IMR-90 (cell line): ENCODE measurements at regions not wholly inside any gene's neighbourhood (a gene's known extent, or its start where the extent isn't known, plus 50 kb on each side); places are given as distances from the start of the nearest gene placed in this dataset.

Experiments used
- ATAC-seq: fragments of 200-7000 bp; cut with Tn5 transposase; 2 replicates; pipeline ENCODE4 v1.9.1; 2020; ENCODE audit warnings: low read depth, mild to moderate bottlenecking, moderate library complexity
- BruUV-seq: library from RNA; stranded (reverse); fragments of 400-500 nt; replicated peaks from 2 replicates; lab custom pipeline; 2021; lab: Mats Ljungman, UMichigan
- CTCF ChIA-PET: fragments of 300-600 bp; formaldehyde crosslinking; extraction: SDS; loops from one replicate; lab custom pipeline; 2021; ENCODE audit warnings: antibody characterized with exemption; lab: Yijun Ruan, JAX
- POLR2A ChIA-PET: fragments of 300-600 bp; sonication (Branson Sonifier 250); formaldehyde crosslinking; loops from one replicate; lab custom pipeline; 2022; ENCODE audit warnings: antibody characterized with exemption; ENCODE audit not compliant: unreplicated experiment; lab: Charles Lee
- DNase-seq: peaks from one replicate; pipeline ENCODE4 v3.0.0; 2013
- H2AFZ ChIP-seq: replicated peaks from 2 replicates; pipeline ENCODE3; 2013; ENCODE audit warnings: low read length, mild to moderate bottlenecking; ENCODE audit not compliant: poor library complexity
- H2AK5ac ChIP-seq: 2 replicates; pipeline ENCODE4 v1.6.1; 2013; ENCODE audit warnings: low read depth, low read length, inconsistent platforms
- H2AK9ac ChIP-seq: replicated peaks from 2 replicates; pipeline ENCODE3; 2013; ENCODE audit warnings: mild to moderate bottlenecking, low read depth, low read length, moderate library complexity; ENCODE audit not compliant: poor library complexity
- H2BK120ac ChIP-seq: 2 replicates; pipeline ENCODE4 v1.6.1; 2013; ENCODE audit warnings: low read depth, low read length, inconsistent platforms
- H2BK15ac ChIP-seq: 3 replicates; pipeline ENCODE4 v1.6.1; 2013; ENCODE audit warnings: low read depth, low read length, inconsistent platforms
- H2BK20ac ChIP-seq: 2 replicates; pipeline ENCODE4 v1.6.1; 2013; ENCODE audit warnings: low read depth, mild to moderate bottlenecking, inconsistent platforms, low read length, moderate library complexity
- H2BK5ac ChIP-seq: 2 replicates; pipeline ENCODE4 v1.6.1; 2013; ENCODE audit warnings: mild to moderate bottlenecking, low read depth, low read length, inconsistent platforms; ENCODE audit not compliant: poor library complexity, severe bottlenecking
- H3K14ac ChIP-seq: replicated peaks from 2 replicates; pipeline ENCODE4 v1.6.1; 2013; ENCODE audit warnings: low read depth, low read length, inconsistent platforms
- H3K18ac ChIP-seq: 2 replicates; pipeline ENCODE4 v1.6.1; 2013; ENCODE audit warnings: low read depth, low read length, control low read depth
- H3K23ac ChIP-seq: 2 replicates; pipeline ENCODE4 v1.6.1; 2013; ENCODE audit warnings: low read depth, low read length, inconsistent platforms
- H3K27ac ChIP-seq: 2 replicates; pipeline ENCODE4 v1.5.1; 2013; ENCODE audit warnings: mild to moderate bottlenecking, control low read depth, low read length; ENCODE audit not compliant: insufficient read depth
- H3K27me3 ChIP-seq: 2 replicates; pipeline ENCODE4 v1.6.1; 2013; ENCODE audit warnings: low read length; ENCODE audit not compliant: control insufficient read depth, insufficient read depth
- H3K36me3 ChIP-seq: 2 replicates; pipeline ENCODE4 v1.6.1; 2013; ENCODE audit warnings: low read length, mixed read lengths; ENCODE audit not compliant: control insufficient read depth, insufficient read depth
- H3K4ac ChIP-seq: 2 replicates; pipeline ENCODE4 v1.6.1; 2013; ENCODE audit warnings: low read depth, low read length, inconsistent platforms
- H3K4me1 ChIP-seq: 2 replicates; pipeline ENCODE4 v1.6.1; 2013; ENCODE audit warnings: low read length, mixed read lengths; ENCODE audit not compliant: control insufficient read depth, insufficient read depth
- H3K4me2 ChIP-seq: 2 replicates; pipeline ENCODE4 v1.6.1; 2013; ENCODE audit warnings: low read depth, mild to moderate bottlenecking, control low read depth, low read length, moderate library complexity
- H3K4me3 ChIP-seq: 2 replicates; pipeline ENCODE4 v1.5.1; 2013; ENCODE audit warnings: low read depth, mild to moderate bottlenecking, control low read depth, low read length, moderate library complexity; ENCODE audit not compliant: insufficient read depth
- H3K56ac ChIP-seq: 2 replicates; pipeline ENCODE4 v1.6.1; 2013; ENCODE audit warnings: low read length, inconsistent platforms; ENCODE audit not compliant: insufficient read depth; ENCODE audit errors: extremely low read depth
- H3K79me1 ChIP-seq, 2 experiments: 2 replicates each; pipeline ENCODE4 v1.6.1; 2013; ENCODE audit warnings: low read length in 2 of 2, inconsistent platforms in 1 of 2, low read depth in 1 of 2
- H3K9ac ChIP-seq: 2 replicates; pipeline ENCODE4 v1.6.1; 2013; ENCODE audit warnings: low read depth, low read length, control low read depth
- H3K9me1 ChIP-seq: 2 replicates; pipeline ENCODE4 v1.6.1; 2013; ENCODE audit warnings: low read length, inconsistent platforms; ENCODE audit not compliant: insufficient read depth
- H3K9me3 ChIP-seq: 2 replicates; pipeline ENCODE4 v1.6.1; 2013; ENCODE audit warnings: low read length; ENCODE audit not compliant: control insufficient read depth, insufficient read depth
- H4K20me1 ChIP-seq: 2 replicates; pipeline ENCODE4 v1.6.1; 2013; ENCODE audit warnings: low read length, inconsistent platforms; ENCODE audit not compliant: insufficient read depth
- H4K5ac ChIP-seq: 2 replicates; pipeline ENCODE4 v1.6.1; 2013; ENCODE audit warnings: mild to moderate bottlenecking, low read depth, low read length, control low read depth
- H4K8ac ChIP-seq, 2 experiments: 2 replicates each; pipeline ENCODE4 v1.6.1; 2013; ENCODE audit warnings: low read depth in 2 of 2, low read length in 2 of 2, control low read depth in 1 of 2, inconsistent platforms in 1 of 2
- H4K91ac ChIP-seq: 2 replicates; pipeline ENCODE4 v1.6.1; 2013; ENCODE audit warnings: low read depth, low read length, inconsistent platforms; ENCODE audit not compliant: insufficient read depth
- CEBPB ChIP-seq: IDR thresholded peaks from 2 replicates; pipeline ENCODE4 v1.6.1; 2012; ENCODE audit warnings: low read depth, low read length, improper control_type of control experiment
- CHD1 ChIP-seq: IDR thresholded peaks from 2 replicates; pipeline ENCODE4 v1.6.1; 2012; ENCODE audit warnings: low read depth, low read length, improper control_type of control experiment
- FOS ChIP-seq: fragments of 150-350 bp; IDR thresholded peaks from 2 replicates; pipeline ENCODE4 v1.6.1; 2016; ENCODE audit warnings: low read depth, low read length
- MAFK ChIP-seq: IDR thresholded peaks from 2 replicates; pipeline ENCODE4 v1.6.1; 2012; ENCODE audit warnings: low read depth, low read length, improper control_type of control experiment
- MAZ ChIP-seq: IDR thresholded peaks from 2 replicates; pipeline ENCODE4 v1.6.1; 2012; ENCODE audit warnings: low read depth, mild to moderate bottlenecking, low read length, improper control_type of control experiment, moderate library complexity, borderline replicate concordance
- MXI1 ChIP-seq: IDR thresholded peaks from 2 replicates; pipeline ENCODE4 v1.6.1; 2012; ENCODE audit warnings: low read depth, mild to moderate bottlenecking, low read length, moderate library complexity, borderline replicate concordance
- NFE2L2 ChIP-seq: fragments of 150-350 bp; IDR thresholded peaks from 2 replicates; pipeline ENCODE4 v1.6.1; 2016; ENCODE audit warnings: low read depth, mild to moderate bottlenecking, low read length
- POLR2A ChIP-seq: IDR thresholded peaks from 2 replicates; pipeline ENCODE4 v1.6.1; 2012; ENCODE audit warnings: mild to moderate bottlenecking, low read depth, low read length
- RFX5 ChIP-seq: IDR thresholded peaks from 2 replicates; pipeline ENCODE4 v1.8.0; 2012; ENCODE audit warnings: low read depth, mild to moderate bottlenecking, low read length, moderate library complexity
- SMC3 ChIP-seq: fragments of 150-350 bp; IDR thresholded peaks from 2 replicates; pipeline ENCODE4 v1.6.1; 2016; ENCODE audit warnings: low read depth, mild to moderate bottlenecking, antibody characterized with exemption, low read length, moderate library complexity
- WGBS, 2 experiments: methylation state at CpG; one replicate each; pipeline versions ENCODE4 v1.1.5 to v1.1.7; 2013; ENCODE audit warnings: missing lambda C conversion rate in 2 of 2; ENCODE audit not compliant: insufficient read length in 1 of 2; ENCODE audit errors: extremely low coverage in 2 of 2; 5-methylcytosine and 5-hydroxymethylcytosine counted together
- dilution Hi-C: fragments of 300-500 bp; cut with HindIII; formaldehyde crosslinking; loops from one replicate; pipeline ENCODE4 v1.14.3; 2018; ENCODE audit warnings: low sequenced_read_pairs; ENCODE audit not compliant: unreplicated experiment
- in situ Hi-C: fragments of 300-500 bp; cut with MboI; formaldehyde crosslinking; loops from 3 replicates; pipeline ENCODE4 v1.14.3; 2019; ENCODE audit warnings: low sequenced_read_pairs, inconsistent platforms, mixed read lengths
- intact Hi-C: fragments of 100-400 bp; cut with micrococcal nuclease; formaldehyde crosslinking; loops from 2 replicates; pipeline ENCODE4 v1.10.0; 2022
- TF ChIP-seq, protein P1 (sequence below): fragments of 150-350 bp; IDR thresholded peaks from 2 replicates; pipeline ENCODE4 v1.6.1; 2016; ENCODE audit warnings: low read depth, mild to moderate bottlenecking, low read length, moderate library complexity, borderline replicate concordance
- TF ChIP-seq, protein P2 (sequence below): fragments of 150-350 bp; IDR thresholded peaks from 2 replicates; pipeline ENCODE4 v1.6.1; 2017; ENCODE audit warnings: mild to moderate bottlenecking, antibody characterized with exemption, low read length, low read depth

DNA sequence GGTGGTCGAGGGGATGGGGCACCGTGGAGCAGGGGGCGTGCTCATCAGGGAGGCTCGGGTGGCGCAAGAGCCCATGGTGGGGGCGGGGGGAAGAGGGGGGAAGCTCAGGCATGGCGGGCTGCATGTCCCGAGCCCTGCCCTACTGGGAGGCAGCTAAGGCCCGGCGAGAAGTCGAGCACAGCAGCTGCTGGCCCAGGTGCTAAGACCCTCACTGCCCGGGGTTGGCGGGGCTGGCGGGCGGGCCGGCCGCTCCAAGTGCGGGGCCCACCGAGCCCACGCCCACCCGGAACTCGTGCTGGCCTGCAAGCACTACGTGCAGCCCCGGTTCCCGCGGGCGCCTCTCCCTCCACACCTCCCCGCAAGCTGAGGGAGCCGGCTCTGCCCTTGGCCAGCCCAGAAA lies 55.0 kb upstream of the FAM171A1 start:
- H3K14ac ChIP-seq: no peak overlapping the region
- ChIA-PET POLR2A (no interaction called here), CTCF (interaction anchor here (1.1 kb wide), 1 partner anchor 289 kb away, joined by 3 read pairs; no protein-coding TSS in a partner anchor)
- H3K9me1 ChIP-seq: no peaks in the 10 kb centered on the region
- H3K27ac ChIP-seq: no peak overlapping the region
- BruUV-seq: no TSS peak
- H4K20me1 ChIP-seq: no peaks in the 10 kb centered on the region
- no peak overlapping the region for H3K18ac ChIP-seq
- no peak overlapping the region for H2BK120ac ChIP-seq
- H3K27me3 ChIP-seq: no peaks in the 10 kb centered on the region; the same call in 1 of the 2 replicates
- H3K9ac ChIP-seq: no peak overlapping the region
- intact Hi-C loops (no loop called here), dilution Hi-C loops (no loop called here), in situ Hi-C loops (no loop called here)
- no peak overlapping the region for H3K4me2 ChIP-seq
- 87% methylated on average over 3 of the region's 29 CpGs; no CpG with 5 or more reads in 1 of the 2 experiments for WGBS, 2 experiments
- no peak overlapping the region for H4K5ac ChIP-seq
- no peaks in the 10 kb centered on the region for H3K9me3 ChIP-seq
- H4K91ac ChIP-seq: no peak overlapping the region
- H2AK5ac ChIP-seq: no peak overlapping the region
- H3K79me1 ChIP-seq: no peaks in the 10 kb centered on the region
- no peak overlapping the region for H3K4ac ChIP-seq
- no peak overlapping the region for H3K4me3 ChIP-seq
- ATAC-seq: no peak
- no peaks in the 10 kb centered on the region for H3K36me3 ChIP-seq
- no peak overlapping the region for H4K8ac ChIP-seq
- H2BK5ac ChIP-seq: no peak overlapping the region
- H2BK15ac ChIP-seq: no peak overlapping the region
- no peak for DNase-seq
- H2BK20ac ChIP-seq: no peak overlapping the region
- H3K4me1 ChIP-seq: no peaks in the 10 kb centered on the region
- H2AK9ac ChIP-seq: no peak overlapping the region
- no peak overlapping the region for H3K23ac ChIP-seq
- H2AFZ ChIP-seq: no peak overlapping the region
- no peak for TF ChIP-seq RFX5
- no peak for TF ChIP-seq MAZ
- no peak for TF ChIP-seq FOS
- TF ChIP-seq, protein P1, sequence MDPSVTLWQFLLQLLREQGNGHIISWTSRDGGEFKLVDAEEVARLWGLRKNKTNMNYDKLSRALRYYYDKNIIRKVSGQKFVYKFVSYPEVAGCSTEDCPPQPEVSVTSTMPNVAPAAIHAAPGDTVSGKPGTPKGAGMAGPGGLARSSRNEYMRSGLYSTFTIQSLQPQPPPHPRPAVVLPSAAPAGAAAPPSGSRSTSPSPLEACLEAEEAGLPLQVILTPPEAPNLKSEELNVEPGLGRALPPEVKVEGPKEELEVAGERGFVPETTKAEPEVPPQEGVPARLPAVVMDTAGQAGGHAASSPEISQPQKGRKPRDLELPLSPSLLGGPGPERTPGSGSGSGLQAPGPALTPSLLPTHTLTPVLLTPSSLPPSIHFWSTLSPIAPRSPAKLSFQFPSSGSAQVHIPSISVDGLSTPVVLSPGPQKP: no peak
- no peak for TF ChIP-seq CEBPB
- TF ChIP-seq POLR2A: no peak
- no peak for TF ChIP-seq CHD1
- TF ChIP-seq MAFK: no peak
- TF ChIP-seq, protein P2, sequence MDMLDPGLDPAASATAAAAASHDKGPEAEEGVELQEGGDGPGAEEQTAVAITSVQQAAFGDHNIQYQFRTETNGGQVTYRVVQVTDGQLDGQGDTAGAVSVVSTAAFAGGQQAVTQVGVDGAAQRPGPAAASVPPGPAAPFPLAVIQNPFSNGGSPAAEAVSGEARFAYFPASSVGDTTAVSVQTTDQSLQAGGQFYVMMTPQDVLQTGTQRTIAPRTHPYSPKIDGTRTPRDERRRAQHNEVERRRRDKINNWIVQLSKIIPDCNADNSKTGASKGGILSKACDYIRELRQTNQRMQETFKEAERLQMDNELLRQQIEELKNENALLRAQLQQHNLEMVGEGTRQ: no peak
- TF ChIP-seq MXI1: no peak
- no peak for TF ChIP-seq NFE2L2
- no peak for TF ChIP-seq SMC3
- no peak overlapping the region for H3K56ac ChIP-seq
